Stimulated activated CD8-positive, alpha-beta memory T cell treated with anti-CD3 and anti-CD28 coated beads, Interleukin-7, amount 100 ng/mL, for 4 hours (primary cell): ENCODE measurements at regions not wholly inside any gene's neighbourhood (a gene's known extent, or its start where the extent isn't known, plus 50 kb on each side); places are given as distances from the start of the nearest gene placed in this dataset.

ENCODE experiments used
- DNase-seq, 2 donors: peaks; one replicate each; pipeline ENCODE4 v3.0.0-alpha.2; 2020; ENCODE audit warnings: low read depth in 2 of 2

DNA sequence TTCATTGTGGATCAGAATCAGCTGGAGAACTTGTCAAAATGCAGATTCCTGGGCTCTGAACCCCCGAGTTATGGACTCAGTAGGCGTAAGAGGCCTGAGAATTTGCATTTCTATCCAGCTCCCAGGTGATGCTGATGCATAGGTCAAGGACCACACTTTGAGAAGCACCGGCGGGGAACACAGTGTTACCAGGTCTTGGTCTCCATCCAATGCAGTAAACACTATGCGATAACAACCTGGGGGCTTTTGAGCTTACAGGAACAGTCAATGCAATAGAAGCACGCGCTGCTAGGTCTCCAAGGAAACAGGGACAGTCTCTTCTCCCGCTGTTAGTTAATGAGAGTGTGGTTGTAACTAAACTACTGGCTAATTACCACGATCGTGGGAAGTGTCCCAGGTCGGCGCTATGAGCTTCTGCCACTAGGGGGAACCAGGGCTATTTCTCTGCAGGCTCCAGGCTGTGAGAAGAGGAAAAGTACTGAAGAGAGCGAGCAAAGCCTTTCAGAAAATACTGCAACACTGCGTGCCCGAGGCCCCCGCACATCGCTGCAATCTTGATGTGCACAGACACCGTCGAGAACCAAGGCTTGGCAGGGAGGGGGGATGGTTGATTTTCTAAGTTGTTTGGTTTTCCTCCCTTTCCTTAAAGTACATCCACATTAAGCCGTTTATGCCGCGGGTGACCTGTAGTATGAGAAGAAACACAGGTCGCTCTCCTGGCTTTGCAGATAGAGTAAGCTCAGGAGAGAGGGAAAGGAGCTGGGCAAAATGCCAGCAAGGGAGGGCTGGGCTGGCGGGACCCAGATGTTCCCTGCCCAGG, 52.0 kb upstream of the KCNA1 start:
- peak; percentile 45 to 57 for DNase-seq

DNA sequence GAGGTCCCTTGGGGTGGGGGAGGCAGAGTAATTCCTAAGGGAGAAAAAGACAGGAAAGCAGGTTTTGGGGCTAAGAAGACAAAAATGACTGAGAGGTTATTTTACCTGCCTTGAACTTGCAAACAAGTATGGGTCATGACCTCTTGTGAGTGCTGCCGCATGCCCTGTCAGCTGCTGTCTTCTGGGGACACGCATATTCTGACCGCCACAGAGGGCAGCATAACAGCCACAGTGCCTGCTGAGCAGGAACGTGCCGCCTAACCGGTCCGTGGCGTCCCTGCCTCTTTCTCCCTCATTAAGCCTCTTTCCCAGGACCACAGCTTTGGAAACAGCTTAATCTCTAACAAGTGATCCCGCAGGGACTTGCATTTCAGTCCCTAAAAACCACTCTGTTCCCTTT, 51.3 kb upstream of the KCNA1 start:
- no peak for DNase-seq

DNA sequence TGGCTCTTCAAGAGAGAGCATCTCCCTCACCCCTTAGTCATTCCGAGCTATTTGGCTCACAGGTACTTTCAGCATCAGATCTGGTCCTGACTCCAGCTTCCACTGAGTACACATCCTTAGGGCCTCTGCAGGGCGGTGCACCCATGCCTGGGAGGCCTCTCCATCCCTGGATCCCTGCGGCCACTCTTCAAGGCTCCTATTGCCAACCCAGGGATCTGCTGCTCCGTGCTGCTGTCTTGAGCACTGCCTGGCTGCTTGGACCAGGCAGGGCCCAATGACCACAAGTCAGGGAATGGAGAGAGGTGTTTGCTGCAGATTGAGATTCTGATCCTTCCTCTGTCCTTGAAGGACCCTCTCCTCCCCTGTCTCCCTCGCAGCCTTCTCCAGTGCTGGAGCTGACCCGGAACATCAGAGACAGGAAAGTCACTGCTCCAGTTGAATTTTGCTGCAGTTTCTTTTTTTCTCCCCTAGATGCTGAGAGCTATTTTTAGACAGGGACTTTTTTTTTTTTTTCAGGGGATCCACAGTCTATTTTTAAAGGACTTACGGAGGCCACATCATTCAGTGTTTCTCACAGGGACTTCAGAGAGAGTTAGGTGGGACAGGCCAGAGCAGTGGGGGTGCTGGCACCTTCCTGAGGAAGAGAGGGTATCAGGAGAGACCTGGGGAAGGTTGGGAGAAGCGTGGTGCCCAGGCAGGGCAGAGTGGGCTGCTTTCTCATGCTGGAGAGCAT, 50.1 kb upstream of the KCNA1 start:
- DNase-seq: no peak
